ENCODE measurements at regions not wholly inside any gene's neighbourhood (a gene's known extent, or its start where the extent isn't known, plus 50 kb on each side); places are given as distances from the start of the nearest gene placed in this dataset.
"Not testable (repeated sequence)": the region's sequence is repeated elsewhere in the genome, so short reads cannot be mapped to it uniquely, and the experiment has no call there.

DNA sequence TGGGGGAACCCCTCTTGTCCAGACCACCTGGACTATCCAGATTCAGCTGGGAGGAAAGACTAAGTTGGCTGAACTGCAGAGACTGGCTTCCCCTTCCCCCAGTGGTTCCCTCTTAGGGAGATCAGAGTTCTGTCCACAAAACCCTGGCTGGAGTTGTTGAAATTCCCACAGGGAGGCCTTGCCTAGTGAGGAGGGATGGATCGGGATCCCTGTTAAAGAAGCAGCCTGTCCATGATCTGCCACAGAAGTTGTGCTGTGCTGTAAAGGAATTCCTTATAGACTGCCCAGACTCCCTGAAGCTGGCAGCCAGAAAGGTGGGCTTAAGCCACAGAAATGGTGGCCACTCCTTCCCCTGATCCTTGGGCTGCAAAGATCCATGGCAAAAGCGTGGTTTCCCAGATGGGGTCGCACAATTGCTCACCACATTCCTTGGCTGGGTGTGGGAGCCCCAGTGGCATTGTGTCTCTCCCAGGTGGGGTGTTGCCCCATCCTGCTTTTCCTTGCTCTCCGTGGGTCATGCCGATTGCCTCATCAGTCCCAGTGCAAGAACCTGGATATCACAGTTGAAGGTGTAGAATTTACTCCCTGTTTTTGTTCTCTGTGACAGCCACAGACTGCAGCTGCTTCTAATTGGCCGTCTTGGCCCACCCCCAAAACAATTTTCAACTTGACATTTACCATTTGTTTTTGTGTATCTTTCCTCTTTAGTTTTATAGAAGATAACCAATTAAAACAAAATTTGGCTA is 342.4 kb downstream of the FGF10 start:
- Histone ChIP-seq H3K9ac (ENCODE audit: insufficient read depth, low read depth, low read length) (no peak overlapping the region), H3K4me3 (replicated peaks in 1 of 3; ENCODE audit: insufficient read depth in 1 of 3, low read depth in 2 of 3, low read length in 3 of 3) (no peak overlapping the region), H3K27me3 (ENCODE audit: control insufficient read depth in 1 of 2, insufficient read depth in 2 of 2, low read length in 2 of 2) (no peaks in the 10 kb centered on the region), H3K79me2 (ENCODE audit: insufficient read depth, low read length) (no peaks in the 10 kb centered on the region), H3K9me3 (ENCODE audit: low read length) (no peaks in the 10 kb centered on the region), H4K20me1 (ENCODE audit: insufficient read depth, low read length) (no peaks in the 10 kb centered on the region), H3K27ac (ENCODE audit: extremely low read length, insufficient read depth, low read length) (no peak overlapping the region), H3K4me2 (ENCODE audit: low read depth, low read length) (no peak overlapping the region), H2AFZ (ENCODE audit: low read length) (no peak overlapping the region), H3K36me3 (replicated peaks in 1 of 2; ENCODE audit: control insufficient read depth in 1 of 2, insufficient read depth in 2 of 2, low read length in 2 of 2) (no peaks in the 10 kb centered on the region), H3K4me1 (ENCODE audit: insufficient read depth, low read length) (no peaks in the 10 kb centered on the region)
- BruUV-seq (replicated peaks) = no TSS peak
- in situ Hi-C loops (cut with HindIII; ENCODE audit: extremely low pct_ligation_motif_present, low pct_unique_long_range_greater_than_20kb) (no loop called here), intact Hi-C loops (cut with micrococcal nuclease; ENCODE audit: unreplicated experiment) (loop anchor here (10.0 kb wide), 1 partner anchor 312 kb away; no protein-coding TSS in a partner anchor)
- WGBS (ENCODE audit: low lambda C conversion rate) = 0% methylated on average over 6 of the region's 6 CpGs
- POLR2A ChIA-PET = no interaction called here
- DNase-seq (ENCODE audit: low spot score) (no peak), FAIRE-seq (no peak), ATAC-seq (0 out of 3 replicates have a peak, but pooled peaks have one; percentile 25)
- CTCF ChIA-PET (ENCODE audit: low intra/inter-chr PET ratio, low total read pairs) = no interaction called here
- TF ChIP-seq, protein P1, sequence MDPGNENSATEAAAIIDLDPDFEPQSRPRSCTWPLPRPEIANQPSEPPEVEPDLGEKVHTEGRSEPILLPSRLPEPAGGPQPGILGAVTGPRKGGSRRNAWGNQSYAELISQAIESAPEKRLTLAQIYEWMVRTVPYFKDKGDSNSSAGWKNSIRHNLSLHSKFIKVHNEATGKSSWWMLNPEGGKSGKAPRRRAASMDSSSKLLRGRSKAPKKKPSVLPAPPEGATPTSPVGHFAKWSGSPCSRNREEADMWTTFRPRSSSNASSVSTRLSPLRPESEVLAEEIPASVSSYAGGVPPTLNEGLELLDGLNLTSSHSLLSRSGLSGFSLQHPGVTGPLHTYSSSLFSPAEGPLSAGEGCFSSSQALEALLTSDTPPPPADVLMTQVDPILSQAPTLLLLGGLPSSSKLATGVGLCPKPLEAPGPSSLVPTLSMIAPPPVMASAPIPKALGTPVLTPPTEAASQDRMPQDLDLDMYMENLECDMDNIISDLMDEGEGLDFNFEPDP (CRISPR knock-in tag; conservative IDR thresholded peaks at IDR 0.05) = no peak

DNA sequence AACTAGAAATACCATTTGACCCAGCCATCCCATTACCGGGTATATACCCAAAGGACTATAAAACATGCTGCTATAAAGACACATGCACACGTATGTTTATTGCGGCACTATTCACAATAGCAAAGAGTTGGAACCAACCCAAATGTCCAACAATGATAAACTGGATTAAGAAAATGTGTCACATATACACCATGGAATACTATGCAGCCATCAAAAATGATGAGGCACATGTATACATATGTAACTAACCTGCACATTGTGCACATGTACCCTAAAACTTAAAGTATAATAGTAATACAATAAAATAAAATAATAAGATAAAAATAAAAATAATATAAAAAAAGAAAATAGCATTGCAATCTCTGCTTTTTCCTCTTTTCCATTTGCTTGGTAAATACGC is 344.7 kb downstream of the FGF10 start:
- H3K4me2 ChIP-seq (ENCODE audit: low read depth, low read length); POLR2A ChIA-PET; H3K4me1 ChIP-seq (ENCODE audit: insufficient read depth, low read length); H4K20me1 ChIP-seq (ENCODE audit: insufficient read depth, low read length); H3K27me3 ChIP-seq (ENCODE audit: control insufficient read depth in 1 of 2, insufficient read depth in 2 of 2, low read length in 2 of 2); DNase-seq (ENCODE audit: low spot score); ATAC-seq; H3K9ac ChIP-seq (ENCODE audit: insufficient read depth, low read depth, low read length); H3K4me3 ChIP-seq (replicated peaks in 1 of 3; ENCODE audit: insufficient read depth in 1 of 3, low read depth in 2 of 3, low read length in 3 of 3); CTCF ChIA-PET (ENCODE audit: low intra/inter-chr PET ratio, low total read pairs); H3K27ac ChIP-seq (ENCODE audit: extremely low read length, insufficient read depth, low read length); H3K36me3 ChIP-seq (replicated peaks in 1 of 2; ENCODE audit: control insufficient read depth in 1 of 2, insufficient read depth in 2 of 2, low read length in 2 of 2); BruUV-seq (replicated peaks); in situ Hi-C loops (cut with HindIII; ENCODE audit: extremely low pct_ligation_motif_present, low pct_unique_long_range_greater_than_20kb); H2AFZ ChIP-seq (ENCODE audit: low read length); H3K79me2 ChIP-seq (ENCODE audit: insufficient read depth, low read length); FAIRE-seq: not testable (repeated sequence)
- intact Hi-C loops (cut with micrococcal nuclease; ENCODE audit: unreplicated experiment) = loop anchor here (10.0 kb wide), 1 partner anchor 310 kb away; no protein-coding TSS in a partner anchor
- peaks cover 11% of the 10 kb centered on the region; the same call in 1 of the 2 replicates for H3K9me3 ChIP-seq (ENCODE audit: low read length)
- 70% methylated on average over 3 of the region's 4 CpGs for WGBS (ENCODE audit: low lambda C conversion rate)

Measured in HepG2 (cell line).